GM23338 (cell line): ENCODE measurements at regions not wholly inside any gene's neighbourhood (a gene's known extent, or its start where the extent isn't known, plus 50 kb on each side); places are given as distances from the start of the nearest gene placed in this dataset.

Experiments
- ATAC-seq: fragments of 200-7000 bp; cut with Tn5 transposase; 3 replicates; pipeline ENCODE4 v1.9.1; 2020
- DNase-seq: peaks from one replicate; pipeline ENCODE4 v3.0.0-alpha.2; 2015; ENCODE audit warnings: low spot score
- H2AFZ ChIP-seq: fragments of 200-600 bp; sonication (generic); 2 replicates; pipeline ENCODE4 v1.8.0; 2016; ENCODE audit warnings: antibody characterized with exemption, mild to moderate bottlenecking, moderate library complexity
- H3F3A ChIP-seq: fragments of 200-600 bp; sonication (generic); replicated peaks from 2 replicates; pipeline ENCODE4 v1.8.0; 2017; ENCODE audit warnings: antibody characterized with exemption, mixed run types, low read depth
- H3K27ac ChIP-seq: fragments of 200-600 bp; sonication (generic); 2 replicates; pipeline ENCODE4 v1.6.1; 2016; ENCODE audit warnings: low read depth
- H3K27me3 ChIP-seq: fragments of 200-600 bp; sonication (generic); 2 replicates; pipeline ENCODE4 v1.8.0; 2016; ENCODE audit warnings: mild to moderate bottlenecking, mixed run types, moderate library complexity; ENCODE audit not compliant: insufficient read depth
- H3K36me3 ChIP-seq: fragments of 200-600 bp; sonication (generic); 2 replicates; pipeline ENCODE4 v1.8.0; 2016; ENCODE audit warnings: mild to moderate bottlenecking; ENCODE audit not compliant: insufficient read depth
- H3K4me1 ChIP-seq: fragments of 200-600 bp; sonication (generic); 2 replicates; pipeline ENCODE4 v1.8.0; 2016; ENCODE audit warnings: mild to moderate bottlenecking, moderate library complexity; ENCODE audit not compliant: insufficient read depth
- H3K4me2 ChIP-seq: fragments of 200-600 bp; sonication (generic); 2 replicates; pipeline ENCODE4 v1.7.1; 2017; ENCODE audit warnings: mixed run types
- H3K4me3 ChIP-seq: fragments of 200-600 bp; sonication (generic); 2 replicates; pipeline ENCODE4 v1.6.1; 2016; ENCODE audit warnings: mixed run types
- H3K79me2 ChIP-seq: fragments of 200-600 bp; sonication (generic); replicated peaks from 2 replicates; pipeline ENCODE4 v1.8.0; 2017; ENCODE audit warnings: mild to moderate bottlenecking; ENCODE audit not compliant: insufficient read depth
- H3K9me2 ChIP-seq: fragments of 200-600 bp; sonication (generic); 2 replicates; pipeline ENCODE4 v1.8.0; 2017; ENCODE audit not compliant: insufficient read depth
- H4K20me1 ChIP-seq: fragments of 200-600 bp; sonication (generic); replicated peaks from 2 replicates; pipeline ENCODE4 v1.8.0; 2017; ENCODE audit warnings: mild to moderate bottlenecking; ENCODE audit not compliant: insufficient read depth
- H3K27ac Mint-ChIP-seq: 2 replicates; pipeline ENCODE4 v1.8.0; 2020; ENCODE audit warnings: inconsistent platforms, mild to moderate bottlenecking, moderate library complexity, mixed read lengths
- H3K27me3 Mint-ChIP-seq: 3 replicates; pipeline ENCODE4 v1.8.0; 2022; ENCODE audit warnings: low read depth, mild to moderate bottlenecking, moderate library complexity, mixed read lengths, inconsistent platforms; ENCODE audit not compliant: insufficient read depth, poor library complexity
- H3K36me3 Mint-ChIP-seq: 3 replicates; pipeline ENCODE4 v1.8.0; 2021; ENCODE audit warnings: low read depth, mild to moderate bottlenecking, inconsistent platforms, moderate library complexity, mixed read lengths
- H3K4me1 Mint-ChIP-seq: 3 replicates; pipeline ENCODE4 v1.8.0; 2020; ENCODE audit warnings: mild to moderate bottlenecking, inconsistent platforms, mixed read lengths
- H3K4me3 Mint-ChIP-seq: 3 replicates; pipeline ENCODE4 v1.8.0; 2021; ENCODE audit warnings: moderate library complexity, mild to moderate bottlenecking, inconsistent platforms, mixed read lengths
- H3K9me3 Mint-ChIP-seq: 3 replicates; pipeline ENCODE4 v1.8.0; 2020; ENCODE audit warnings: moderate library complexity, mild to moderate bottlenecking, inconsistent platforms, mixed read lengths
- CREB1 ChIP-seq: fragments of 250-450 bp; sonication (Bioruptor Pico); IDR thresholded peaks from 2 replicates; pipeline ENCODE4 v1.5.0; 2020; ENCODE audit warnings: low read depth, mild to moderate bottlenecking, moderate library complexity
- CTCF ChIP-seq, 2 experiments: fragments of 200-600 bp in 1 of 2; sonication (generic) in 1 of 2; conservative IDR thresholded peaks; 2 replicates each; pipeline versions ENCODE4 v1.5.1 to v1.6.1; 2016 to 2017; ENCODE audit warnings: antibody characterized with exemption in 2 of 2, low read depth in 2 of 2, mild to moderate bottlenecking in 2 of 2, moderate library complexity in 1 of 2
- ETS1 ChIP-seq: IDR thresholded peaks from 2 replicates; pipeline ENCODE4 v1.6.1; 2016; ENCODE audit warnings: antibody characterized with exemption
- EZH2 ChIP-seq: fragments of 200-600 bp; sonication (generic); IDR thresholded peaks from one replicate; pipeline ENCODE4 v1.8.0; 2017; ENCODE audit warnings: antibody characterized with exemption, mild to moderate bottlenecking, low read depth; ENCODE audit not compliant: unreplicated experiment
- JUNB ChIP-seq: IDR thresholded peaks from one replicate; pipeline ENCODE4 v1.6.1; 2016; ENCODE audit warnings: antibody characterized with exemption; ENCODE audit not compliant: unreplicated experiment
- NANOG ChIP-seq: IDR thresholded peaks from 2 replicates; pipeline ENCODE4 v1.6.1; 2016; ENCODE audit warnings: antibody characterized with exemption, borderline replicate concordance
- ZNF331 ChIP-seq: fragments of 250-450 bp; sonication (Bioruptor Pico); IDR thresholded peaks from 2 replicates; pipeline ENCODE4 v1.5.0; 2020; ENCODE audit warnings: low read depth, mild to moderate bottlenecking, moderate library complexity
- TF ChIP-seq, protein P1 (sequence below): fragments of 250-450 bp; sonication (Bioruptor Pico); IDR thresholded peaks from 2 replicates; pipeline ENCODE4 v1.5.0; 2020; ENCODE audit warnings: mild to moderate bottlenecking, moderate library complexity

DNA sequence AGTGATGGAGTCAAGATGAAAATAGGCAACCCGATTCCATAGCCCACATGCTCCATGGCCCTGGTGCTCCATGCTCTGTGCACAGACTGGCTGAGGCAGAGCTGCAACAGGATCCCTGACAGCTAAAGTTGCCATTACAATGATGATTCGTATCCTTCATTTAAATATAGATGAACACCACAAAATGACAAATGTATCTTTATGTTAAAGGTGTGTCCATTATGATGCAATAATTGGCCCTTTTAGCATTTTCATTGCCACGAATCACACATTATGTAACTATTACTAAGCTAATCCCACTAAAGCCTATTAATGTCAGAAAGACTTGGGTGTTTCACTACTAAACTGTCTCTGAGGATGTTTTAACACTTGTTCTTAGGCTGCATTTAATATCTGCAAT, 270.2 kb upstream of the THBS1 start (continued):
- TF ChIP-seq NANOG: no peak
- no peak for TF ChIP-seq JUNB
- TF ChIP-seq CREB1 (CRISPR knock-in tag): no peak
- no peak for TF ChIP-seq CTCF (conservative IDR thresholded peaks at IDR 0.05; ENCODE audit: low read depth in 2 of 2)

- no peaks in the 10 kb centered on the region for H3K36me3 Mint-ChIP-seq
- Histone ChIP-seq H3K27me3 (no peaks in the 10 kb centered on the region), H3K4me1 (no peaks in the 10 kb centered on the region), H4K20me1 (no peaks in the 10 kb centered on the region), H3K36me3 (no peaks in the 10 kb centered on the region), H3K79me2 (no peaks in the 10 kb centered on the region), H3K4me2 (no peak overlapping the region), H3F3A (no peaks in the 10 kb centered on the region), H2AFZ (no peak overlapping the region), H3K4me3 (no peak overlapping the region), H3K9me2 (peaks cover 3% of the 10 kb centered on the region; the same call in 1 of the 2 replicates), H3K27ac (no peak overlapping the region)
- H3K27me3 Mint-ChIP-seq: no peaks in the 10 kb centered on the region
- peak; percentile 94 for ATAC-seq
- TF ChIP-seq EZH2 (no peak), NANOG (no peak), ETS1 (no peak), CTCF (conservative IDR thresholded peaks at IDR 0.05; ENCODE audit: low read depth in 2 of 2) (peak; percentile 46 to 72), ZNF331 (CRISPR knock-in tag) (no peak)
- TF ChIP-seq, protein P1, sequence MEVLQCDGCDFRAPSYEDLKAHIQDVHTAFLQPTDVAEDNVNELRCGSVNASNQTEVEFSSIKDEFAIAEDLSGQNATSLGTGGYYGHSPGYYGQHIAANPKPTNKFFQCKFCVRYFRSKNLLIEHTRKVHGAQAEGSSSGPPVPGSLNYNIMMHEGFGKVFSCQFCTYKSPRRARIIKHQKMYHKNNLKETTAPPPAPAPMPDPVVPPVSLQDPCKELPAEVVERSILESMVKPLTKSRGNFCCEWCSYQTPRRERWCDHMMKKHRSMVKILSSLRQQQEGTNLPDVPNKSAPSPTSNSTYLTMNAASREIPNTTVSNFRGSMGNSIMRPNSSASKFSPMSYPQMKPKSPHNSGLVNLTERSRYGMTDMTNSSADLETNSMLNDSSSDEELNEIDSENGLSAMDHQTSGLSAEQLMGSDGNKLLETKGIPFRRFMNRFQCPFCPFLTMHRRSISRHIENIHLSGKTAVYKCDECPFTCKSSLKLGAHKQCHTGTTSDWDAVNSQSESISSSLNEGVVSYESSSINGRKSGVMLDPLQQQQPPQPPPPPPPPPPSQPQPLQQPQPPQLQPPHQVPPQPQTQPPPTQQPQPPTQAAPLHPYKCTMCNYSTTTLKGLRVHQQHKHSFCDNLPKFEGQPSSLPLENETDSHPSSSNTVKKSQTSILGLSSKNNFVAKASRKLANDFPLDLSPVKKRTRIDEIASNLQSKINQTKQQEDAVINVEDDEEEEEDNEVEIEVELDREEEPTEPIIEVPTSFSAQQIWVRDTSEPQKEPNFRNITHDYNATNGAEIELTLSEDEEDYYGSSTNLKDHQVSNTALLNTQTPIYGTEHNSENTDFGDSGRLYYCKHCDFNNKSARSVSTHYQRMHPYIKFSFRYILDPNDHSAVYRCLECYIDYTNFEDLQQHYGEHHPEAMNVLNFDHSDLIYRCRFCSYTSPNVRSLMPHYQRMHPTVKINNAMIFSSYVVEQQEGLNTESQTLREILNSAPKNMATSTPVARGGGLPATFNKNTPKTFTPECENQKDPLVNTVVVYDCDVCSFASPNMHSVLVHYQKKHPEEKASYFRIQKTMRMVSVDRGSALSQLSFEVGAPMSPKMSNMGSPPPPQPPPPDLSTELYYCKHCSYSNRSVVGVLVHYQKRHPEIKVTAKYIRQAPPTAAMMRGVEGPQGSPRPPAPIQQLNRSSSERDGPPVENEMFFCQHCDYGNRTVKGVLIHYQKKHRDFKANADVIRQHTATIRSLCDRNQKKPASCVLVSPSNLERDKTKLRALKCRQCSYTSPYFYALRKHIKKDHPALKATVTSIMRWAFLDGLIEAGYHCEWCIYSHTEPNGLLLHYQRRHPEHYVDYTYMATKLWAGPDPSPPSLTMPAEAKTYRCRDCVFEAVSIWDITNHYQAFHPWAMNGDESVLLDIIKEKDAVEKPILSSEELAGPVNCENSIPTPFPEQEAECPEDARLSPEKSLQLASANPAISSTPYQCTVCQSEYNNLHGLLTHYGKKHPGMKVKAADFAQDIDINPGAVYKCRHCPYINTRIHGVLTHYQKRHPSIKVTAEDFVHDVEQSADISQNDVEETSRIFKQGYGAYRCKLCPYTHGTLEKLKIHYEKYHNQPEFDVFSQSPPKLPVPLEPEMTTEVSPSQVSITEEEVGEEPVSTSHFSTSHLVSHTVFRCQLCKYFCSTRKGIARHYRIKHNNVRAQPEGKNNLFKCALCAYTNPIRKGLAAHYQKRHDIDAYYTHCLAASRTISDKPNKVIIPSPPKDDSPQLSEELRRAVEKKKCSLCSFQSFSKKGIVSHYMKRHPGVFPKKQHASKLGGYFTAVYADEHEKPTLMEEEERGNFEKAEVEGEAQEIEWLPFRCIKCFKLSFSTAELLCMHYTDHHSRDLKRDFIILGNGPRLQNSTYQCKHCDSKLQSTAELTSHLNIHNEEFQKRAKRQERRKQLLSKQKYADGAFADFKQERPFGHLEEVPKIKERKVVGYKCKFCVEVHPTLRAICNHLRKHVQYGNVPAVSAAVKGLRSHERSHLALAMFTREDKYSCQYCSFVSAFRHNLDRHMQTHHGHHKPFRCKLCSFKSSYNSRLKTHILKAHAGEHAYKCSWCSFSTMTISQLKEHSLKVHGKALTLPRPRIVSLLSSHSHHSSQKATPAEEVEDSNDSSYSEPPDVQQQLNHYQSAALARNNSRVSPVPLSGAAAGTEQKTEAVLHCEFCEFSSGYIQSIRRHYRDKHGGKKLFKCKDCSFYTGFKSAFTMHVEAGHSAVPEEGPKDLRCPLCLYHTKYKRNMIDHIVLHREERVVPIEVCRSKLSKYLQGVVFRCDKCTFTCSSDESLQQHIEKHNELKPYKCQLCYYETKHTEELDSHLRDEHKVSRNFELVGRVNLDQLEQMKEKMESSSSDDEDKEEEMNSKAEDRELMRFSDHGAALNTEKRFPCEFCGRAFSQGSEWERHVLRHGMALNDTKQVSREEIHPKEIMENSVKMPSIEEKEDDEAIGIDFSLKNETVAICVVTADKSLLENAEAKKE: no peak
- peak; percentile 48 for DNase-seq
- H3K4me1 Mint-ChIP-seq: no peaks in the 10 kb centered on the region; the same call in 2 of the 3 replicates
- H3K9me3 Mint-ChIP-seq: no peaks in the 10 kb centered on the region
- no peak overlapping the region for H3K27ac Mint-ChIP-seq
- H3K4me3 Mint-ChIP-seq: no peak overlapping the region
Measured at GRCh38 chr15:39312984-39313383, 267.9 kb upstream of the THBS1 start.
